OCI-LY7 (cell line): ENCODE measurements at regions not wholly inside any gene's neighbourhood (a gene's known extent, or its start where the extent isn't known, plus 50 kb on each side); places are given as distances from the start of the nearest gene placed in this dataset.

Experiments
- CTCF ChIP-seq: fragments of 200-600 bp; sonication (generic); conservative IDR thresholded peaks from 2 replicates; pipeline ENCODE4 v1.5.1; 2014; ENCODE audit warnings: mild to moderate bottlenecking, antibody characterized with exemption, low read length, moderate library complexity, mixed read lengths
- EZH2phosphoT487 ChIP-seq: fragments of 200-600 bp; sonication (generic); IDR thresholded peaks from 2 replicates; pipeline ENCODE4 v1.6.1; 2018; ENCODE audit warnings: low read depth, borderline replicate concordance, mild to moderate bottlenecking, mixed run types, antibody characterized with exemption, low read length, moderate library complexity, mixed read lengths

GRCh38 chr4:166482758-166483157 lies 609.7 kb downstream of the TLL1 start:
- no peak for TF ChIP-seq CTCF
- TF ChIP-seq EZH2phosphoT487 = no peak
